Esophagus (tissue), 2 donors: ENCODE measurements at regions not wholly inside any gene's neighbourhood (a gene's known extent, or its start where the extent isn't known, plus 50 kb on each side); places are given as distances from the start of the nearest gene placed in this dataset.

Experiments
- H3K27ac ChIP-seq, 2 donors: one replicate each; pipeline ENCODE4 v1.5.1; 2013; ENCODE audit warnings: low read depth in 2 of 2, mild to moderate bottlenecking in 2 of 2, inconsistent platforms in 1 of 2, low read length in 1 of 2, moderate library complexity in 1 of 2
- H3K27me3 ChIP-seq, 2 donors: one replicate each; pipeline ENCODE4 v1.6.1; 2013; ENCODE audit warnings: low read length in 2 of 2, control low read depth in 1 of 2, mild to moderate bottlenecking in 1 of 2; ENCODE audit not compliant: insufficient read depth in 2 of 2, control insufficient read depth in 1 of 2
- H3K36me3 ChIP-seq, 2 donors: one replicate each; pipeline ENCODE4 v1.6.1; 2013; ENCODE audit warnings: low read length in 1 of 2; ENCODE audit not compliant: control insufficient read depth in 2 of 2, insufficient read depth in 2 of 2
- H3K4me1 ChIP-seq, 2 donors: one replicate each; pipeline ENCODE4 v1.6.1; 2013; ENCODE audit warnings: low read length in 1 of 2; ENCODE audit not compliant: control insufficient read depth in 2 of 2, insufficient read depth in 2 of 2
- H3K4me3 ChIP-seq, 2 donors: one replicate each; pipeline ENCODE4 v1.5.1; 2013; ENCODE audit warnings: low read length in 2 of 2, mild to moderate bottlenecking in 2 of 2, low read depth in 1 of 2, moderate library complexity in 1 of 2
- H3K9me3 ChIP-seq, 2 donors: one replicate each; pipeline ENCODE4 v1.6.1; 2013; ENCODE audit warnings: mild to moderate bottlenecking in 2 of 2, low read depth in 1 of 2, low read length in 1 of 2, moderate library complexity in 1 of 2; ENCODE audit not compliant: control insufficient read depth in 2 of 2, insufficient read depth in 1 of 2
- WGBS, 2 donors: extraction: QIAGEN DNeasy Blood & Tissue Kit; methylation state at CpG; one replicate each; pipeline ENCODE4 v1.1.7; 2013; 5-methylcytosine and 5-hydroxymethylcytosine counted together
- donor health status: healthy with polysubstance abuse.
- donor health status: Bipolar disorder and iron deficiency.

- no peaks in the 10 kb centered on the region for H3K27me3 ChIP-seq
- H3K9me3 ChIP-seq, result no peaks in the 10 kb centered on the region
- H3K4me3 ChIP-seq, result no peak overlapping the region
- no peak overlapping the region for H3K27ac ChIP-seq
- H3K36me3 ChIP-seq, result no peaks in the 10 kb centered on the region
- 35 to 55% methylated on average over 2 to 4 of the region's 4 CpGs for WGBS, 2 donors
- H3K4me1 ChIP-seq, result no peaks in the 10 kb centered on the region
Measured at GRCh38 chrY:7468951-7469745, 557.6 kb upstream of the AMELY start.

- 95 to 96% methylated on average over 3 of the region's 3 CpGs for WGBS, 2 donors
- H3K27ac ChIP-seq, result no peak overlapping the region
- no peaks in the 10 kb centered on the region for H3K27me3 ChIP-seq
- no peaks in the 10 kb centered on the region for H3K4me1 ChIP-seq
- H3K36me3 ChIP-seq, result no peaks in the 10 kb centered on the region
- no peaks in the 10 kb centered on the region for H3K9me3 ChIP-seq
- no peak overlapping the region for H3K4me3 ChIP-seq
Measured at GRCh38 chrY:7467796-7468520, 556.4 kb upstream of the AMELY start.

DNA sequence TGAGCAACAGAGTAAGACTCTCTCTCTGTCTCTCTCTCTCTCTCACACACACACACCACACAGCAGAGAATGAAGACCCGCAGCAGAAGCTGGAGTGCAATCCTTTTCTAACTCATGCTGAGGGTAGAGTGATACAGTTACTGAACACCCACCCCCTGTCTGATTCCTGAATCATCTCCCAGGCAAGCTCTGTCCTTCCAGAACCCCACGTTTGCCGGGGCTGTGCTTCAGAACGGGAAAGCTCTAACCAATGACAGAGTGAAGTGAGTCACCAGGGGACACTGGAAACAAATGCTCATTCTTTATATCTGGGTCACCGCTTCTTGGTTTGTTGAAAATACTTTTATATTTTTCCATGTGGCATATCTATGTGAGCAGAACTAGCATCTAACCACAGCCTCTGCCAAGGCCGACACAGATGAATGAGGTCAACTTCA lies 553.7 kb upstream of the AMELY start:
- Histone ChIP-seq H3K9me3 (no peaks in the 10 kb centered on the region), H3K27ac (no peak overlapping the region), H3K36me3 (no peaks in the 10 kb centered on the region), H3K4me3 (no peak overlapping the region), H3K27me3 (no peaks in the 10 kb centered on the region), H3K4me1 (no peaks in the 10 kb centered on the region)
- WGBS, 2 donors, result 42 to 48% methylated on average over 4 to 6 of the region's 6 CpGs

DNA sequence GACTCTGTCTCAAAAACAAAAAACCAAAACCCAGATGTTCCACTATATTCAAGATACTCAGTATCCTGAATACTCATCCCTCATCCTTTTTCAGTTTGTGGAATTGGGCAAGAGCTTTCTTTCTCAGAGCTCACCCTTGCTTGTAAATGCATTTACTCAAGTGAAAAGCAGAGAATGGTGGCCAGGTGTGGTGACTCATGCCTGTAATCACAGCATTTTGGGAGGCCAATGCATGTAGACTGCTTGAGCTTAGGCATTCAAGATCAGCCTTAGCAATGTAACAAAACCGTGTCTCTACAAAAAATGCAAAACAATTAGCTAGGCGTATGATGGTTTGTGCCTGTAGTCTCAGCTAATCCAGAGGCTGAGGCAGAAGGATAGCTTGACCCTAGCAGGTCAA lies 553.2 kb upstream of the AMELY start:
- Histone ChIP-seq H3K4me1 (no peaks in the 10 kb centered on the region), H3K27ac (no peak overlapping the region)

DNA sequence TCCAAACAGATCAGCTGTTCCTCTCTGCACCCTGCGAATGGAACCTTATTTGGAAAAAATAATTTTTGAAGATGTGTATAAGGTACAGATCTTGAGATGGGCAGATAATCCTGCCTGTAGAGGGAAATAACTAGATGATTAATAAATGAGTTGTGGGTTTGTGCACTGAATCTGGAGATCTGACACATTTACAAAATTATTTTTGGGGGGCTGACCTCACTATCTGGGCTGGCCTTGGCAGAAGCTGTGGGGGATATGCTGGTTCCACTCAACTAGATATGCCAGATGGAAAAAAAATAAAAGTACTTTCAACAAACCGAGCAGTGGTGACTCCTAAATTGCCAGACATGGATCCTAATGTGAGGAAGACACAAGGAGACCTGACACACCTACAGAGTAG lies 552.2 kb upstream of the AMELY start:
- H3K4me3 ChIP-seq, result no peak overlapping the region
- no peaks in the 10 kb centered on the region for H3K9me3 ChIP-seq
- H3K27ac ChIP-seq, result no peak overlapping the region
- no peaks in the 10 kb centered on the region for H3K36me3 ChIP-seq
- H3K4me1 ChIP-seq, result no peaks in the 10 kb centered on the region
- 84% methylated on average over 2 of the region's 2 CpGs; no CpG with 5 or more reads in 1 of the 2 donors for WGBS, 2 donors
- H3K27me3 ChIP-seq, result no peaks in the 10 kb centered on the region

More for the DNA sequence above, 553.2 kb upstream of the AMELY start:
- no peaks in the 10 kb centered on the region for H3K27me3 ChIP-seq
- H3K36me3 ChIP-seq, result no peaks in the 10 kb centered on the region
- H3K9me3 ChIP-seq, result no peaks in the 10 kb centered on the region
- H3K4me3 ChIP-seq, result no peak overlapping the region
- 42% methylated on average over 2 of the region's 2 CpGs; no CpG with 5 or more reads in 1 of the 2 donors for WGBS, 2 donors

DNA sequence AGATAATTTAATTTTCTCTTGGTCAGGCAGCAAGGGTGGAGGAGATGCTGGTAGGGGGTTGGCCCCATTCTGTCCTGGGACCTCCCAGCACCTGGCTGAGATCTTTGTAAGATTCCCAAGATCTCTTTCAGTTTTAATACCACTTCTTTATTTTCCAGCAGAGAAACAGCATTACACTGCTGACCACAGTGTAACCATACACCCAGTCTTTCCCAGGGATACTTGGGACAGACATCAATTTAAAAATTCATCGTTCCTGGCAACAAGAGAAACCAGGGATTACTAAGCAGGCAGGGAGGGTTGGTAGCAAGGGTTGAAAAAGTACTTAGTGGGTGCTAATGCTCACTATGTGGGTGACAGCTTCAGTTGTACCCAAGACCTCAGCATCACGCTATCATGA lies 551.6 kb upstream of the AMELY start:
- Histone ChIP-seq H3K4me3 (no peak overlapping the region), H3K27ac (no peak overlapping the region), H3K4me1 (no peaks in the 10 kb centered on the region), H3K9me3 (no peaks in the 10 kb centered on the region), H3K36me3 (no peaks in the 10 kb centered on the region), H3K27me3 (no peaks in the 10 kb centered on the region)
- WGBS, 2 donors, result 83 to 86% methylated on average over 2 of the region's 2 CpGs

DNA sequence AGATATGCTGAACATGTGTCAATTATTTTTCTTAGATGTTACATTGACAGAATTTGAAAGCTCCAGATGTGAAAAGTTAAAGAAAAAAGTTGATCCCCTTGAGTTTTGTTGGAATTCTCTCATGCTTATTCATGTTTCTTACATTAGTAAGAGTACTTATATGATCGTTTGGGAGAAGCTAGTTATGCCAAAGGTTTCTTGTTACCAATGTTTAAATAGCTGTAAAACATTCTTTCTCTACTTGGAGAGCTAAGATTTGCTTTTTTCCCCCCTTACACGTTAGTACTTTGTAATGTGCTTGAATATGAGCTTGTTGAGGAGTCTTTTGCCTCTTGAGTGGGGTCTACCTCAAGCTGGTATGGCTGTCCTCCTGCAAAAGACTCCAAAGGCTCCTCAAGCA lies 551.1 kb upstream of the AMELY start:
- H3K9me3 ChIP-seq, result no peaks in the 10 kb centered on the region
- H3K4me3 ChIP-seq, result no peak overlapping the region
- no peaks in the 10 kb centered on the region for H3K36me3 ChIP-seq
- WGBS, 2 donors, result 32 to 44% methylated on average over 1 to 2 of the region's 2 CpGs
- no peak overlapping the region for H3K27ac ChIP-seq
- H3K27me3 ChIP-seq, result no peaks in the 10 kb centered on the region
- no peaks in the 10 kb centered on the region for H3K4me1 ChIP-seq

DNA sequence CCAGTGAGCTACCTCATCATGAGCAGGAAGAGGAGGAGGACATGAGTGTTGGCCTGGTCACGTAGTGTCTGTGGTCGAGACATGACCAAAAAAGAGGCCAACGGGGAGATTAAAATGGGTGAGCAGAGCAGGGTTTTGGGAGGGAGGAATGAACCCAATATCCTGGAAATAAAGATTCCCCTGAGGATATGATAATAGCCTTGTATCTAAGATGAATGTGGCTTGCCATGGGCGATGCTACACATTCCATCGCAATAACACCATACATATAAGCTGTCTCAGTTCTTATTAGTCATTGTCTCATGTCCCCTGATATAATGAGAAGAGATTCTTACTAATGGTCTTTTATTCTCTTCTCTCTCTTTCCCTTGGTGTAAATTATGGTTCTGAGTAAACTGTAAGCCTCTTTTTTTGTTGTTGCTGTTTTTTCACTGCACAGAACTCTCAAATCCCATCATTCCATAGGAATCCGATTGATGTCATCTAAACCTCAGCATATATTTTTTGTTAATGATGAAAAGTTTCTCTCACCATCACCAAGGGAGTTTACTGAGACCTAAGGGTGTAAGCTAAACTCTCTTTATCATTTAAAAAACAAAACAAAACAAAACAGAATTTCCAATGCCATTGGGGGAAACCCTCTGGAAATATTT lies 550.4 kb upstream of the AMELY start:
- no peaks in the 10 kb centered on the region for H3K27me3 ChIP-seq
- H3K27ac ChIP-seq, result no peak overlapping the region
- H3K4me1 ChIP-seq, result no peaks in the 10 kb centered on the region
- H3K9me3 ChIP-seq, result no peaks in the 10 kb centered on the region
- WGBS, 2 donors, result 85 to 92% methylated on average over 2 to 6 of the region's 6 CpGs
- no peak overlapping the region for H3K4me3 ChIP-seq
- no peaks in the 10 kb centered on the region for H3K36me3 ChIP-seq

GRCh38 chrY:7459802-7460201 lies 548.2 kb upstream of the AMELY start:
- H3K27me3 ChIP-seq, result no peaks in the 10 kb centered on the region
- no peaks in the 10 kb centered on the region for H3K36me3 ChIP-seq
- no peaks in the 10 kb centered on the region for H3K4me1 ChIP-seq
- no peaks in the 10 kb centered on the region for H3K9me3 ChIP-seq
- H3K4me3 ChIP-seq, result no peak overlapping the region
- H3K27ac ChIP-seq, result no peak overlapping the region
